ENCODE measurements at regions not wholly inside any gene's neighbourhood (a gene's known extent, or its start where the extent isn't known, plus 50 kb on each side); places are given as distances from the start of the nearest gene placed in this dataset.

- no peak for FAIRE-seq
- no peak for TF ChIP-seq CTCF (IDR thresholded peaks at IDR 0.05; ENCODE audit: insufficient read depth, low read length, severe bottlenecking)
- no peak overlapping the region for H3K4me3 ChIP-seq (ENCODE audit: low read depth, low read length)
- no peaks in the 10 kb centered on the region for H3K27me3 ChIP-seq (ENCODE audit: control insufficient read depth, insufficient read depth, low read length)
- no peak for DNase-seq (ENCODE audit: low read depth)
- no peaks in the 10 kb centered on the region for H3K36me3 ChIP-seq (ENCODE audit: control insufficient read depth, insufficient read depth, low read length)
Measured at GRCh38 chr4:173782660-173783059, 252.6 kb upstream of the HAND2 start.

- Histone ChIP-seq H3K4me3 (ENCODE audit: low read depth, low read length) (no peak overlapping the region), H3K27me3 (ENCODE audit: control insufficient read depth, insufficient read depth, low read length) (no peaks in the 10 kb centered on the region), H3K36me3 (ENCODE audit: control insufficient read depth, insufficient read depth, low read length) (no peaks in the 10 kb centered on the region)
- FAIRE-seq (no peak), DNase-seq (ENCODE audit: low read depth) (no peak)
- TF ChIP-seq CTCF (IDR thresholded peaks at IDR 0.05; ENCODE audit: insufficient read depth, low read length, severe bottlenecking), result no peak
Measured at GRCh38 chr4:173777921-173778320, 247.9 kb upstream of the HAND2 start.

- FAIRE-seq, result no peak
- no peak for TF ChIP-seq CTCF (IDR thresholded peaks at IDR 0.05; ENCODE audit: insufficient read depth, low read length, severe bottlenecking)
- no peak for DNase-seq (ENCODE audit: low read depth)
Measured at GRCh38 chr4:173777421-173777820, 247.4 kb upstream of the HAND2 start.

GRCh38 chr4:173769568-173769967 lies 239.5 kb upstream of the HAND2 start:
- Histone ChIP-seq H3K36me3 (ENCODE audit: control insufficient read depth, insufficient read depth, low read length) (no peaks in the 10 kb centered on the region), H3K27me3 (ENCODE audit: control insufficient read depth, insufficient read depth, low read length) (no peaks in the 10 kb centered on the region), H3K4me3 (ENCODE audit: low read depth, low read length) (no peak overlapping the region)
- no peak for DNase-seq (ENCODE audit: low read depth)
- TF ChIP-seq CTCF (IDR thresholded peaks at IDR 0.05; ENCODE audit: insufficient read depth, low read length, severe bottlenecking), result no peak
- FAIRE-seq, result no peak

More at GRCh38 chr4:173777421-173777820, 247.4 kb upstream of the HAND2 start:
- Histone ChIP-seq H3K27me3 (ENCODE audit: control insufficient read depth, insufficient read depth, low read length) (no peaks in the 10 kb centered on the region), H3K4me3 (ENCODE audit: low read depth, low read length) (no peak overlapping the region), H3K36me3 (ENCODE audit: control insufficient read depth, insufficient read depth, low read length) (no peaks in the 10 kb centered on the region)

- FAIRE-seq (no peak), DNase-seq (ENCODE audit: low read depth) (no peak)
- H3K36me3 ChIP-seq (ENCODE audit: control insufficient read depth, insufficient read depth, low read length), result no peaks in the 10 kb centered on the region
- H3K4me3 ChIP-seq (ENCODE audit: low read depth, low read length), result no peak overlapping the region
- no peak for TF ChIP-seq CTCF (IDR thresholded peaks at IDR 0.05; ENCODE audit: insufficient read depth, low read length, severe bottlenecking)
- H3K27me3 ChIP-seq (ENCODE audit: control insufficient read depth, insufficient read depth, low read length), result no peaks in the 10 kb centered on the region
Measured at GRCh38 chr4:173767650-173768049, 237.6 kb upstream of the HAND2 start.

- DNase-seq (ENCODE audit: low read depth) (no peak), FAIRE-seq (no peak)
- Histone ChIP-seq H3K4me3 (ENCODE audit: low read depth, low read length) (no peak overlapping the region), H3K36me3 (ENCODE audit: control insufficient read depth, insufficient read depth, low read length) (no peaks in the 10 kb centered on the region), H3K27me3 (ENCODE audit: control insufficient read depth, insufficient read depth, low read length) (no peaks in the 10 kb centered on the region)
- TF ChIP-seq CTCF (IDR thresholded peaks at IDR 0.05; ENCODE audit: insufficient read depth, low read length, severe bottlenecking), result no peak
Measured at GRCh38 chr4:173766171-173766600, 236.2 kb upstream of the HAND2 start.

All from bronchial epithelial cell (primary cell).